Activated B cell treated with CpG ODN at 0.5 μM for 24 hours (primary cell): ENCODE measurements at regions not wholly inside any gene's neighbourhood (a gene's known extent, or its start where the extent isn't known, plus 50 kb on each side); places are given as distances from the start of the nearest gene placed in this dataset.

Source experiments
- ATAC-seq: fragments of 200-7000 bp; cut with Tn5 transposase; one replicate; pipeline ENCODE4 v1.10.0; 2021; ENCODE audit warnings: low read depth, mild to moderate bottlenecking, moderate library complexity
- CTCF ChIA-PET: fragments of 350-600 bp; sonication (Branson Sonifier 250); formaldehyde crosslinking; loops from one replicate; lab custom pipeline; 2021; ENCODE audit warnings: antibody characterized with exemption; lab: Charles Lee
- POLR2A ChIA-PET: fragments of 350-600 bp; sonication (Branson Sonifier 250); formaldehyde crosslinking; loops from one replicate; lab custom pipeline; 2021; ENCODE audit warnings: antibody characterized with exemption; lab: Charles Lee
- DNase-seq: peaks from one replicate; pipeline ENCODE4 v3.0.0; 2022
- H3K27ac Mint-ChIP-seq: one replicate; pipeline ENCODE4 v1.8.0; 2020; ENCODE audit warnings: mixed read lengths
- H3K27me3 Mint-ChIP-seq: one replicate; pipeline ENCODE4 v1.8.0; 2021; ENCODE audit warnings: mixed read lengths
- H3K36me3 Mint-ChIP-seq: one replicate; pipeline ENCODE4 v1.8.0; 2021; ENCODE audit warnings: low read depth, mixed read lengths
- H3K4me1 Mint-ChIP-seq: one replicate; pipeline ENCODE4 v1.8.0; 2021; ENCODE audit warnings: mixed read lengths
- H3K4me3 Mint-ChIP-seq: one replicate; pipeline ENCODE4 v1.8.0; 2020; ENCODE audit warnings: mild to moderate bottlenecking, mixed read lengths
- H3K9me3 Mint-ChIP-seq: one replicate; pipeline ENCODE4 v1.8.0; 2020; ENCODE audit warnings: mixed read lengths
- intact Hi-C: fragments of 100-400 bp; cut with micrococcal nuclease; formaldehyde crosslinking; loops from one replicate; pipeline ENCODE4 v1.15.1; 2024
- TF ChIP-seq, protein P1 (sequence below): fragments of 200-600 bp; IDR thresholded peaks from one replicate; pipeline ENCODE4 v1.8.0; 2022; ENCODE audit warnings: antibody characterized with exemption, mild to moderate bottlenecking

DNA sequence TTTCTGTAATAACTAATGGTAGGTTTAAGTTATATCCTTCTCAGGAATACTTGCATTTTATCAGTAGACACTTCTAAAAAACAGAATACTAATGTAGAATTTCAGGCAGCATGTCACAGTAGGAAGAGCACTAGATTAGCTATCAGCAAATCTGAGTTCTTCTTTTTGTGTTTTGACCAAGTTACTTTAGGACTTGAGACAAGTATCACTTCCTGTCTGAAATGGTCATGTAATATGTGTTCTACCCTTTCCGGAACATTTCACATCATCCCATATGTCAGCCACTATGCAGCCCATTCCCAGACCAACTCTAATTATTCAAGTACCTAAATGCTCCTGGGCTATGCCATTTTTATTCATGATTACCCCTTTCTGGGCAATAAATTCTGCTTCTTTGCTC, 401.8 kb upstream of the RPS6KA3 start:
- Mint-ChIP-seq H3K27ac (no peak overlapping the region), H3K4me3 (no peak overlapping the region), H3K27me3 (no peaks in the 10 kb centered on the region), H3K4me1 (no peaks in the 10 kb centered on the region), H3K36me3 (no peaks in the 10 kb centered on the region), H3K9me3 (no peaks in the 10 kb centered on the region)
- DNase-seq (no peak), ATAC-seq (no peak)
- TF ChIP-seq, protein P1, sequence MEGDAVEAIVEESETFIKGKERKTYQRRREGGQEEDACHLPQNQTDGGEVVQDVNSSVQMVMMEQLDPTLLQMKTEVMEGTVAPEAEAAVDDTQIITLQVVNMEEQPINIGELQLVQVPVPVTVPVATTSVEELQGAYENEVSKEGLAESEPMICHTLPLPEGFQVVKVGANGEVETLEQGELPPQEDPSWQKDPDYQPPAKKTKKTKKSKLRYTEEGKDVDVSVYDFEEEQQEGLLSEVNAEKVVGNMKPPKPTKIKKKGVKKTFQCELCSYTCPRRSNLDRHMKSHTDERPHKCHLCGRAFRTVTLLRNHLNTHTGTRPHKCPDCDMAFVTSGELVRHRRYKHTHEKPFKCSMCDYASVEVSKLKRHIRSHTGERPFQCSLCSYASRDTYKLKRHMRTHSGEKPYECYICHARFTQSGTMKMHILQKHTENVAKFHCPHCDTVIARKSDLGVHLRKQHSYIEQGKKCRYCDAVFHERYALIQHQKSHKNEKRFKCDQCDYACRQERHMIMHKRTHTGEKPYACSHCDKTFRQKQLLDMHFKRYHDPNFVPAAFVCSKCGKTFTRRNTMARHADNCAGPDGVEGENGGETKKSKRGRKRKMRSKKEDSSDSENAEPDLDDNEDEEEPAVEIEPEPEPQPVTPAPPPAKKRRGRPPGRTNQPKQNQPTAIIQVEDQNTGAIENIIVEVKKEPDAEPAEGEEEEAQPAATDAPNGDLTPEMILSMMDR, result no peak
- ChIA-PET POLR2A (no interaction called here), CTCF (no interaction called here)
- intact Hi-C loops, result no loop called here

DNA sequence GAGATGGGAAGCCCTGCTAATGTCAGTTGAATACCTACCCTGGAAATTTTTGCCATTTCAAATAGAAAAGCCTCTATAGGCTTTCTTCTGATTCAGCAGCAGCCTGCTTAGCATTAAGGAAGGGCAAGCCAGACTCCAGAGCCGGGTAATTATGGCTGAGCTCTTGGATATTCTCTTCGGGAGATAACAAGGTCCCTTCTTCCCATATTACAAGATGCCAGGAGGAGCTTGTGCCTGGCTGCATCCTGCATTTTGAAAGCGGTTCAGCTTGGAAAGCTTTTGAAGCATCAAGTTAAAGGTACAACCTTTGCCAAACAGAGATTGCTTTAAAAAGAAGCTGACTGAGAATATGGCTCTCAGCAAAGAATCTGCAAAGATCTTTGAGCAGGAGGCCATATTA, 399.6 kb upstream of the RPS6KA3 start:
- Mint-ChIP-seq H3K27me3 (no peaks in the 10 kb centered on the region), H3K36me3 (no peaks in the 10 kb centered on the region), H3K27ac (no peak overlapping the region), H3K4me3 (no peak overlapping the region), H3K9me3 (peaks cover 3% of the 10 kb centered on the region), H3K4me1 (no peaks in the 10 kb centered on the region)
- TF ChIP-seq, protein P1, result no peak
- intact Hi-C loops, result no loop called here
- ChIA-PET CTCF (no interaction called here), POLR2A (no interaction called here)
- DNase-seq (no peak), ATAC-seq (no peak)

DNA sequence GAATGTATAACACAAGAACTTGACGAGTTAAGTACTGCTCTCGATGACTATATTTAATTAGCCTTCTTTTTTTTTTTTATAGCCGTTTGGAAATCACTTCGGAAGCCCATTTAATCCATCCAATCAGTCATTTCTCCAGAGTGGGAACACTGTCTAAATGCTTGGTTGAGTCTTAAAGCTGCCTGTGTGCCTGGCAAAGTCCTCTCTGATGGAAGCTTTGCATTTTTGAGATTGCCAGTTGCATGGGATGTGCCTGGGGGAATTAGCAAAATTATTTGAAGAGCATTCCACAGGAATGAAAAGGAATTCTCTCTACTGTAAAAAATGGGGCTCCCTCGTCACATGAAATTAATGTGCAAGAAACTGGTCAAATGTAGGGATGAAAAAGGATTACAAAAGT, 398.8 kb upstream of the RPS6KA3 start:
- Mint-ChIP-seq H3K27me3 (no peaks in the 10 kb centered on the region), H3K4me3 (no peak overlapping the region), H3K36me3 (no peaks in the 10 kb centered on the region), H3K4me1 (no peaks in the 10 kb centered on the region), H3K27ac (no peak overlapping the region), H3K9me3 (peaks cover 3% of the 10 kb centered on the region)
- intact Hi-C loops, result no loop called here
- ATAC-seq (no peak), DNase-seq (no peak)
- ChIA-PET POLR2A (no interaction called here), CTCF (no interaction called here)
- TF ChIP-seq, protein P1, result no peak

DNA sequence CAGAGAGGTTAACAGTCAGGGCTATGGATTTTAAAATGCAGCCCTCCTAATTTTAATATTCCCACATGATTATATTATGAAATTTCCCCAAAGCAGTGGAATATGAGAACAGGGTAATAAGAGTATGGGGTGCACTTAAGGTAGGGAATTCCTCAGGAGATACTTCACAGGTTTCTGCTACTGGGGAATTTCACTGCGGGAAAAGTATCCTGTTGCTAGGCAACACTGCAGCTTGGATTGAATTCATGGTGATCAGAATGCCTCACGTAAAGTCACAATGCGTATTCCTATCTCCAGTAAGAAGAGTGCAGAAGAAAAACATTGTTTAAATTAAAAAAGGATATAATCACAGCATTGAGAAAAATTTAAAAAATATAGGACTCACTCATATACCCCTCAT, 398.1 kb upstream of the RPS6KA3 start:
- Mint-ChIP-seq H3K4me1 (no peaks in the 10 kb centered on the region), H3K27ac (no peak overlapping the region), H3K27me3 (no peaks in the 10 kb centered on the region), H3K9me3 (peaks cover 3% of the 10 kb centered on the region), H3K4me3 (no peak overlapping the region), H3K36me3 (no peaks in the 10 kb centered on the region)
- no peak for DNase-seq
- POLR2A ChIA-PET, result no interaction called here
- intact Hi-C loops, result no loop called here
- TF ChIP-seq, protein P1, result no peak
- CTCF ChIA-PET, result no interaction called here
- ATAC-seq, result no peak

DNA sequence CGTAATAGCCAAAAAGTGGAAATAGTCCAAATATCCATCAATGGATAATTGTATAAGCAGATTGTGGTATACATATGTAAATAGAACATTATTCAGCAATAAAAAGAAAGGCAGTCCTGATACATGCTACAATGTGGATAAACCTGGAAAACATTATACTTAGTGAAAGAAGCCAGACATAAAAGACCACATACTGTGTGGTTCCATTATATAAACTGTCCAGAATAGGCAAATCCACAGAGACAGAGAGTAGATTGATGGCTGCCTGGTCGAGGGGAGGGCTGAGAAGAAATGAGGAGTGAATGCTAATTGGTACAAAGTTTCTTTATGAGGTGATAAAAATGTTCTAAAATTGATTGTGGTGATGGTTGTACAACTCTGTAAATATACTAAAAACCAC, 397.4 kb upstream of the RPS6KA3 start:
- no peaks in the 10 kb centered on the region for H3K36me3 Mint-ChIP-seq
- ATAC-seq (no peak), DNase-seq (no peak)
- ChIA-PET CTCF (no interaction called here), POLR2A (no interaction called here)
- H3K4me1 Mint-ChIP-seq, result no peaks in the 10 kb centered on the region
- TF ChIP-seq, protein P1, result no peak
- no peaks in the 10 kb centered on the region for H3K27me3 Mint-ChIP-seq
- intact Hi-C loops, result no loop called here
- no peak overlapping the region for H3K27ac Mint-ChIP-seq
- peaks cover 3% of the 10 kb centered on the region for H3K9me3 Mint-ChIP-seq
- H3K4me3 Mint-ChIP-seq, result no peak overlapping the region
